Mammary epithelial cell (primary cell): ENCODE measurements at regions not wholly inside any gene's neighbourhood (a gene's known extent, or its start where the extent isn't known, plus 50 kb on each side); places are given as distances from the start of the nearest gene placed in this dataset.

Source experiments
- EZH2 ChIP-seq: IDR thresholded peaks from 2 replicates; pipeline ENCODE4 v1.6.1; 2012; ENCODE audit warnings: low read length, inconsistent platforms, borderline replicate concordance
- TF ChIP-seq, protein P1 (sequence below), 2 donors: IDR thresholded peaks in 1 of 2; conservative IDR thresholded peaks in 1 of 2; 2 replicates each; pipeline ENCODE4 v1.5.1; 2011 to 2012; ENCODE audit warnings: inconsistent platforms in 2 of 2, low read length in 2 of 2, mild to moderate bottlenecking in 2 of 2, control low read depth in 1 of 2, low read depth in 1 of 2; ENCODE audit not compliant: insufficient read depth in 1 of 2; ENCODE audit errors: extremely low read depth in 1 of 2

DNA sequence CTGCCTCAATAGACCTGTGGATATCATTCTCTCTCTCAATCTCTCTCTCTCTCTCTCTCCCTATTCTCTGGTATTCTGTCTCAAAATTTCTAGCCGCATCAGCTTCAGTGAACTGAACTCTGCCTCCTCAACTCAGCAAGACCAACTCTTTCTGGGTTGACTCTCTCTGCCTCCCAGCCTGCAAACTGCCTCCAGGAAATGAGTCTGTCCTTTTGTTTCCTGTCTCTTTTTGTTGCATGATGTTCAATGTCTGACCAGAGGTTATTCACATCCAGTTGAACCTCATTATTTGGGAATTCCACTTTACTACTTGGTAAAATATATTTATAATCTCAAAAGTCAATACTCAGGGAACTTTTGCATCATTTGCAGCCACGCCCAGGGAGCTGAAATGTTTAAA, 682.7 kb upstream of the FZD8 start:
- no peak for TF ChIP-seq EZH2
- TF ChIP-seq, protein P1, sequence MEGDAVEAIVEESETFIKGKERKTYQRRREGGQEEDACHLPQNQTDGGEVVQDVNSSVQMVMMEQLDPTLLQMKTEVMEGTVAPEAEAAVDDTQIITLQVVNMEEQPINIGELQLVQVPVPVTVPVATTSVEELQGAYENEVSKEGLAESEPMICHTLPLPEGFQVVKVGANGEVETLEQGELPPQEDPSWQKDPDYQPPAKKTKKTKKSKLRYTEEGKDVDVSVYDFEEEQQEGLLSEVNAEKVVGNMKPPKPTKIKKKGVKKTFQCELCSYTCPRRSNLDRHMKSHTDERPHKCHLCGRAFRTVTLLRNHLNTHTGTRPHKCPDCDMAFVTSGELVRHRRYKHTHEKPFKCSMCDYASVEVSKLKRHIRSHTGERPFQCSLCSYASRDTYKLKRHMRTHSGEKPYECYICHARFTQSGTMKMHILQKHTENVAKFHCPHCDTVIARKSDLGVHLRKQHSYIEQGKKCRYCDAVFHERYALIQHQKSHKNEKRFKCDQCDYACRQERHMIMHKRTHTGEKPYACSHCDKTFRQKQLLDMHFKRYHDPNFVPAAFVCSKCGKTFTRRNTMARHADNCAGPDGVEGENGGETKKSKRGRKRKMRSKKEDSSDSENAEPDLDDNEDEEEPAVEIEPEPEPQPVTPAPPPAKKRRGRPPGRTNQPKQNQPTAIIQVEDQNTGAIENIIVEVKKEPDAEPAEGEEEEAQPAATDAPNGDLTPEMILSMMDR (conservative IDR thresholded peaks at IDR 0.05 in 1 of 2, IDR thresholded peaks at IDR 0.05 in 1 of 2; ENCODE audit: extremely low read depth in 1 of 2, insufficient read depth in 1 of 2, low read depth in 1 of 2, low read length in 2 of 2): no peak
